GM13977 (cell line): ENCODE measurements at regions not wholly inside any gene's neighbourhood (a gene's known extent, or its start where the extent isn't known, plus 50 kb on each side); places are given as distances from the start of the nearest gene placed in this dataset.

Experiments
- DNase-seq: peaks from one replicate; pipeline ENCODE4 v3.0.0; 2012; ENCODE audit warnings: low spot score
- in situ Hi-C: fragments of 300-500 bp; cut with MboI; formaldehyde crosslinking; loops from one replicate; pipeline ENCODE4 v1.12.0; 2022; ENCODE audit warnings: low sequenced_read_pairs, low pct_unique_long_range_greater_than_20kb, mixed read lengths, inconsistent platforms; ENCODE audit not compliant: unreplicated experiment
- TF ChIP-seq, protein P1 (sequence below): IDR thresholded peaks from 2 replicates; pipeline ENCODE4 v1.5.1; 2012; ENCODE audit warnings: mild to moderate bottlenecking, control low read depth; ENCODE audit not compliant: insufficient read depth; ENCODE audit errors: extremely low read depth, missing control alignments

DNA sequence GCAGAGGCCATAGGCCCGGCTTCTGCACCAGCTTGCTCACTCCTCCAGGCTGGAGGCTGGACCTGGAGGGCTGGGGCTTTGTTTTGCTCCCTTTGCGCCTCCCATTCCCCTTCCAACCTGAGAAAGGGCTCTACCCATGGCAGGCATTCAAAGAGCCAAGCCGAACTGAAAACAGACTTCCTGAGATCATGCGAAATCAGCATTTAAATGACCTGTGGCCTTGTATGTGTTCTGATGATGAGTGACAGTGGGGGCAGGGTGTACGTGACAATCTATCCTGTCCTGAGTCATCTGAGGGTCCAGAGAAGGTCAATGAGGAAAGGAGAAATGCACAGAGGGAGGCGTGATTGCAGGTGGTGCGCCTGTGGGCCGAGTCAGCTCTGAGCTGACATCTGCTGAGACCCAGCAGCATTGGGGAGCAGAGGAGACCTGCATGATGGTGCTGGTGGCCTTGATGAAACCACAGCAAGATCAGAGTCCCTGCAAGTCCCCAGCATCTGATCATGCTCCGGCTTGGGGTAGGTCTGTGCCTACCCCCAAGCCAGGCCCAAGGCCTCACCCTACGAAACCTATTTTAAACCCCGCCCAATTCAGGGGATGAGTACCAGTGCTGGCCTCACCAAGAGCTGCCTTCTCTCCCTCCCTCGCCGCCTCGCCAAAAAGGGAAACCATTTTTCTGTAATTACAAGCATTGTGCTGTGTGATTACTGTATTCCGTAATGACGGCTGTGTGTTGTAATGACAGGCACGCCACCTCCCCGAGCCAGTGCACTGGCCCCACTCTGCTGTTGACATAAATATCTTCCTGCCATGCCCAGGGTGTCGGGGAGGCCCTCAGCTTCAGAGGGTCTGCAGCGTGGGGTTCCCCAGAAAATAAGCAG, 95.2 kb upstream of the ANO1 start:
- no peak for DNase-seq
- TF ChIP-seq, protein P1, sequence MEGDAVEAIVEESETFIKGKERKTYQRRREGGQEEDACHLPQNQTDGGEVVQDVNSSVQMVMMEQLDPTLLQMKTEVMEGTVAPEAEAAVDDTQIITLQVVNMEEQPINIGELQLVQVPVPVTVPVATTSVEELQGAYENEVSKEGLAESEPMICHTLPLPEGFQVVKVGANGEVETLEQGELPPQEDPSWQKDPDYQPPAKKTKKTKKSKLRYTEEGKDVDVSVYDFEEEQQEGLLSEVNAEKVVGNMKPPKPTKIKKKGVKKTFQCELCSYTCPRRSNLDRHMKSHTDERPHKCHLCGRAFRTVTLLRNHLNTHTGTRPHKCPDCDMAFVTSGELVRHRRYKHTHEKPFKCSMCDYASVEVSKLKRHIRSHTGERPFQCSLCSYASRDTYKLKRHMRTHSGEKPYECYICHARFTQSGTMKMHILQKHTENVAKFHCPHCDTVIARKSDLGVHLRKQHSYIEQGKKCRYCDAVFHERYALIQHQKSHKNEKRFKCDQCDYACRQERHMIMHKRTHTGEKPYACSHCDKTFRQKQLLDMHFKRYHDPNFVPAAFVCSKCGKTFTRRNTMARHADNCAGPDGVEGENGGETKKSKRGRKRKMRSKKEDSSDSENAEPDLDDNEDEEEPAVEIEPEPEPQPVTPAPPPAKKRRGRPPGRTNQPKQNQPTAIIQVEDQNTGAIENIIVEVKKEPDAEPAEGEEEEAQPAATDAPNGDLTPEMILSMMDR = no peak
- in situ Hi-C loops = no loop called here

DNA sequence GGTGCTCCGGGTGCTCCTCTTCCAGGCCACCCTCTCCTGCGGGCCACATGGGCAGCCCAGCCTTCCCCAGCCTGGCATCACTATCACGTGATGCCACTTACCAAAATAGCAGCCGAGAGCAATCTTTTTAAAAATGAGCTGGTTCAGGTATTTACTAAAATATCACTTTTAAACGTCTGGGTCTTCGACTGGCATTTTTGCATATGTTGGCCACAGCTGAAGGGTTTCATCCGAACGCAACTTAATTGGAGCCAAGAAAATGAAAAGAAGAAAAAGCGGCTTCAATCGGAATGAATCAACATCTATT, 94.6 kb upstream of the ANO1 start:
- DNase-seq = no peak
- TF ChIP-seq, protein P1 = no peak
- in situ Hi-C loops = no loop called here

DNA sequence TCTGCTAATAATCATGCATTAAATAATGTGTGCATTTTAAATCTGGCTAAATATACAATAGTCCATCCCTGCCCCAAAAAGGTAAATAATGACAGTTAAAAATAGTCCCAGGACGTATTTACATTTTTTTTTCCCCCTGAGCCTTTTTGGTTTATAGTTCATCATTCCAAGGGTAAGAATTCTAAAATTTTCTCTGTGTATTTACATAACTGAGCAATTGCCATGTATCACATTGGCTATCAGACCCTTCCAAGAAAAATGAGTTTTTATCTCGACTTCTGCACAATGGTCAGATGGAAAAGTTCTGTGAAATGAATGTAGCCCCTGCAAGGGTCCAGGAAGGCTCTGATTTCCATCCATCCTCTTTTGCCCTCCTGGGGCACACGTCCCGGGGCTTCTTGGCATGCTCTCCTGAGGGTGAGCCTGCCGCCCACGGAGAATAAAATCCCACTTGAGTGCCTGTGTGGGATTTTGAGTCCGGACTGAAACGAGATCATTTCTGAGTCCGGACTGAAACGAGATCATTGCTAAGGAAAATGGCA, 94.1 kb upstream of the ANO1 start:
- no peak for DNase-seq
- TF ChIP-seq, protein P1 = no peak
- in situ Hi-C loops = no loop called here

DNA sequence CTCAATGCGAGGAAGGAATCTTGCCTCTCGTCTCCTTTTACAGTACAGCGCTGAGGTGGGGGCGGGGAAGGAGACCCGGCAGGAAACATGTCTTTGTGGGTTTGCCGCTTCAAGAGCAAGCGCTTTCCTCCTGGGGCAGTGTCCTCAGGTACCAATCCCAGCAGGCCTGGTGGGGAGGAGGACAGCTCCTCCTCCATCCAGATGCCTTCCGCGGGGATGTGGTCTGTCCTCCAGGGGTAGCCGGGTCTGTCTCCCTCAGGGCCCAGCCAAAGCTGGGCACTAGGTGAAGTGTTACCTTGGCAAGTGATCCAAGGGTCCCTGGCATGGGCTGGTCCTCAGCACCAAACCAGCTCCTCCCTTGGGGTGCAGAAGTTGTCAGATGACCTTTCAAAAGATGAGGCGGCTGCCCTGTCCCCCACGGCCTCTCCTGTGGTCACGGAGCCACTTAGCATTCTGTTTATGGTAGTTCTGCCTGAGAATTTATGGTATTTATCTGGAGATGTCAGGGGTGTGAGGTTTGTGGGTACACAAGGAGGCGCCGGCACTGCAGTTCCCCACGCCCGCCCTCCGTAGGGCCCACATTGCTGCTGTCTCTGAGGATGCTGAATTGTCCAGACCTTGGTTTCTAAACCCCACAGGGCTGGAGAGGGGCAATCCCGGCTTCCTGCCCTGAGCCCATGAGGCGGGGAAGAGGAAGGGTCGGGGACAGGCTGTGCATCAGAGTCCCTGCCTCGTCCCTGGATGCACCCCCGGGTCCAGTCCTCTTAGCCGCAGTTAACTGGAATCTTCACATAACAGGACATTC, 93.5 kb upstream of the ANO1 start:
- DNase-seq = no peak

DNA sequence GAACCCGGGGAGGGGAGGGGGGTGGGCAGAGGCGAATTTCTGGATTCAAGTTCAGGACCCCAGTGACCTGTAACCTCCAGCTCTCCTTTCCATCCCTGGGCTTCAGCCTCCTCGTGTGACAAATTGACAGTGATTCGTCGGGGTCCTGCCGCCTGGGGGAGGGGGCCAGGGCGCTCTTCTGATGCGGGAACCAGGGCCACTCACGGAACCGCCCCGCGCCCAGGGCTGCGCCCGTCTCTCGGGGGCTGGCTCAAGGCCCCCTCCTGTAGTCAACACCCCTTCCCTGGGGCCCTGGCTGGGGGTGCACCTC, 92.8 kb upstream of the ANO1 start:
- TF ChIP-seq, protein P1 = no peak
- in situ Hi-C loops = no loop called here
- DNase-seq = no peak

More for the DNA sequence above, 93.5 kb upstream of the ANO1 start:
- in situ Hi-C loops = no loop called here
- TF ChIP-seq, protein P1 = no peak

DNA sequence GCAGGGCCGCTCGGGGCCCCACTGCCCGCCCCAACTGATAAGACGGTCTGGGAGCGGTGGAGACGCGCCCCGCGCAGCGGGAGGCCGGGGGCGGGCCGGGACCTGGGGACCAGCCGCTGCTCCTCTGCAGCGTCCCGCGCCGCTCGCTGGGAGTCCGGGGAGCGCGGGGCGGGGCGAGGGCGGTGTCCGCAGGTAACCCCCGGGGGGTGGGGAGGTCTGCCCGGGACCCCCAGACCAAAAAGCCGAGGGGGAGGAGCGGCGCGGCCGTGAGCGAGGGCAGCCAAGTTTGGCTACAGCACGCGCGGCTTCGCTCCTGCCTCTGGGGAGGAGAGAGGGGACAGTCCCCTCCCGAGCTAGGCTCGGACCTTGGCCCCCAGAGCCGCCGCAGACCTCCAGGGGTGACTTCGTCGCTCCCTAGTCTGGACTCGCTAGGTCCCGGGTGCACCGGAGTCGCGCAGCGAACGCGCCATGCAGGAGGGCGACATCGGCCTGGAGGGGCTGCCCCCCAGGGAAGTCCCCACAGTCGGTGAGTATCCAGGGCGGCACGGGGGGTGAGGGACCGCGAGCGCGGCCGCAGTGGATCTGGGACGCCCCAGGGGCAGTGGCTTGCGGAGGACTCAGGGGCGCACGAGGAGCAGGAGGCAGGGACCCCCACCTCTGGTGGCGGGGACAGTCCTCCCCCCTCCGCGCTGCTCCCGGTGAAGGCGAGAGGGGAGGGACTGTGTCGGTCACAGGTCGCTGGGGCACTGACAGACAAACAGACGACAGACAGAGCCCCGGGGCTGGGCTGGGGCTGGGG, 92.3 kb upstream of the ANO1 start:
- TF ChIP-seq, protein P1 = no peak
- in situ Hi-C loops = no loop called here
- no peak for DNase-seq
